HG02763 (cell line): ENCODE measurements at regions not wholly inside any gene's neighbourhood (a gene's known extent, or its start where the extent isn't known, plus 50 kb on each side); places are given as distances from the start of the nearest gene placed in this dataset.
"Not testable (repeated sequence)": the region's sequence is repeated elsewhere in the genome, so short reads cannot be mapped to it uniquely, and the experiment has no call there.

Experiments used
- ATAC-seq: cut with Tn5 transposase; IDR thresholded peaks from one replicate; pipeline ENCODE4 v1.9.1; 2021; ENCODE audit warnings: mild to moderate bottlenecking, moderate library complexity; ENCODE audit not compliant: unreplicated experiment

DNA sequence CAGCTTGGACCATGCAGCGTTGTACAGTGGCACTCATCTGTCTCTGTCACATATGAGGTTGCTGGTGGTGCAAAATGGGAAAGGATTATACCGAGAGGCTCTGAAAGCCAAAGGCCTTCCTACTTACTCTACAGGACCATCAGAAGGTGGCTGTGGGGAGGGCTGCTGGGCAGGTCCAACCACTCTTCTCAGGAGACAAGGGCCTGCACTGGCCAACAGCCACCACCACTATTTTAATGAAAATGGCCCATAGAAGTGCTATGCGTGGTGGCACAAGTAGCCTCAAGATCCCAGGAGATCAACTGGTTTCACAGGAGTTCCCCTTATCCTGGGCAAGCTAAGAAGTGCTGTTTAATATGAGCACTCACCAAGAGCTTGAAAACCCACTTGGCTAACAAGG lies 52.3 kb downstream of the MRPL57 start:
- ATAC-seq: no peak

DNA sequence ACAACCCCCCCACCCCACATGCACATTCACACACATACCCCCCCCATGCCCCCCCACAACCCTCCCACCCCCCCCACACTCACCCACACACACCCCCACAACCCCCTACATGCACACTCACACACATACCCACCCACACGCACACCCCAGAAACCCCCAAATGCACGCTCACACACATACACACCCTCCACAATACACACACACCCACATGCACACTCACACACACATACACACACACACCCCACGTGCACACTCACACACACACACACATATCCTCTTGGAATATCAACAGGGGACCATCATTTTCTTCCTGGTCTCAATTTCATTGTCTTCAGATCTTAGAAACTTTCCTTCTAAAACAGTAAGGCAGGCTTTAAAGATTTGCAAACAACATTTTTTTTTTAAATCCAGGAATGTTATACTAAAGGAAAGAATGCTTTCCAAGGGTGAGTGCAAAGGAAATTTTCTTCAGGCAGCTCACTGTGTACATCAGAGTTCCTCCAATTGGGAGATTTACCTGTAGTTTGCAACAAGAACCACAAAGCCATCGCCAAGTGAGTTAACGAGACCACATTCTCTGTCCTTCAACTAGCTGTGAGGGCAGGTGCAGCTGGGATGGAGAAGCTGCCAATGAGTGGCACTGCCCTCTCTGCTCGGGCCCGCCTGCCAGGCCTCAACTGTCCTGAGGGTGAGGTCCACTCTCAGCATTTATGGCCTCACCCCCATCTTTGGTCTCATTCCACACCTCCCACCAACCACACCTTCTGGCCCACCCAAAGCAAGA lies 53.0 kb downstream of the MRPL57 start:
- ATAC-seq: no peak

DNA sequence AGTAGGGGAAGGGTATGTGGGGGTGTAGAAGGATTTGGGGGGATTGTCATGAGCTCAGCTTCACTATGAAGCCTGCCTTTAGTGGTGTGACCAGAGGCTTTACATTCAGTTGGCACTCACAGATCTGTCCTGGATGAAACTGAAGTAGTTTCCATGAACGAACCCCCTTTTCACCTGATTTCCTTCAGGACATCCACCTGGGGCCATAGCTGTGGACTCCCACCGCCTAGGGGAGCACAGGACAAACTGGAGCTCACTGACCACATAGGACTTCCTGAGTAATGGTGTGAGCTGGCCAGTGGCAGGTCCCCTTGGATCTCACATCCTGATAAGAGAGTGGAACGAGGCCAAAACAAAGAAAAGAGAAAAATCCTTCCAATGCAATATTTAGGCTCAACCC lies 54.1 kb downstream of the MRPL57 start:
- ATAC-seq: no peak

DNA sequence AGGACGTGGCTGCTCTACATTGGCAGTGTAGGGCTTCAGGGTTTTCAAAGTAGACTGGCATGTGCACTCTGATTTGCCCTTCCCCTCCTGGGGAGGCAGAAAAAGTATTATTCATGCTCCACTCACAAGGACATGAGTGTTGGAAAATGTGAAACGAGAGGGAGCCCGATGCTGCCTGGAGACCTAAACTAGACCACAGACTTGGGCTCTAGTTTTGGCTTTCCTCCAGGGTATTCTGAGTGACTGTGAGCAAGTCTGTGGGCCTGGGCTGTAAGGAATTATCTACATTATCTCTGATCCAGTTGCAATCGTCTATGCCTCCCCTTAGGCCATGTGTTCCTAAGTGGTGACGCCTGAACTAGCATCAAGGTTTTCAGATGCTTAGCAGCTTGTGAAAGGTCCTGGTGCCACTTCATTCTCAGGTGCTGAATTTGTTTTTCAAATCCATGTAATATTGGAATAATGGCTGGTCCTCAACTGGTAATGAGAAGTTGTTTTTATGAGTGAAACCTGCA lies 55.0 kb downstream of the MRPL57 start:
- ATAC-seq: no peak

DNA sequence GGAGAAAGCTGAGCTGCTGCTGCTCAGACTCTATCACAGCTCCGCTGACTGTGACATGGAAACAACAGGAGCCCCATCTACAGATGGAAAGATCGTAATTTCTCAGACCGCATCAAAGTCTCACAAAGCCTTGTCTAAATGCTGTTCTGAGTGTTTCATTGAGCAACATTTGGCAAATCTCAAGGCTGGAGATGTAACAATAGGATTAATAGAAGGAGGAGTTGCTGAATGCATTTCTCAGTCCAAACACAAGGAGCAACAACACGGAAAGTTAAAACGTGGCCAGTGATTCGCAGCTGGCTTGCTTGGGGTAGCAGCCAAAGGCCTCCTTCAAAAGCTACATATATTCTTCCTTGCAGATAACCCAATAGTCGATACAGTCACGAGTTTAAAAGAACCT lies 55.7 kb downstream of the MRPL57 start:
- no peak for ATAC-seq

DNA sequence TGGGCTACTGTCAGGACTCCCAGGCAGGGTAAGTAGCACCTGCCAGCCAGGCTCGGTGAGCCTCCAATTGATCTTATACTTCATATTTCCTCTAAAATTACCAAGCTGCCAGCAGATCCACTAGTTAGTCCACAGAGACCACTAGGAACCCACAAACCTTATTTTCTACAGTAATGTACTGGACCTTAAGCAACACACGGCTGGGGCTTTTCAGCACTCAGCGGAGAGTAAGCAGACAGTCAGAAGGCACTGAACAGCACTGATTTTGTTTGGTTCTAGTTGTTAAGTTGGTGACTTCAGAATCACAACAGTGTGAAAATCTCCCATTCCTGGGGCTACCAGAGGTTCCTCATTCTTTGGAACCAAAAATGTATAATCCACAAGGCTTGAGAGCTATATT lies 56.1 kb downstream of the MRPL57 start:
- no peak for ATAC-seq

DNA sequence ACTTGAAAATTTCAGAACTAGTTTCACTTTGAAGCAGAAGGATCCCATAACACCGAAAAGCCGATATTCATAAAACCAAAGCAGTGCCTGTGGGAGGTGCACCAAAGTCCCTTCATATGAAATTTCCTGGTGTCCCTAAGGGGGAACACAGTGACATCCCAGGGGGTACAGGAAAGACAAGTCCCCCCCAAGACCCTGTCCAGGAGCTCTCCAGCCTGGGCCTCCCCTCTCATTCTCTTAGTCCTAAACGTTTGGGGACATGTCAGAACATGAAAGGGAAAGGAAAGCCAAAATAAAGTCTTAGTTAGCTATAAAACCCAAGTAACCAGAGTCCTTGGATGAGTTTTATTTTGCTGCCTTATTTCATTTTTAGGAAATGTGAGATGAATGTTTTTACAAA lies 56.6 kb downstream of the MRPL57 start:
- no peak for ATAC-seq

DNA sequence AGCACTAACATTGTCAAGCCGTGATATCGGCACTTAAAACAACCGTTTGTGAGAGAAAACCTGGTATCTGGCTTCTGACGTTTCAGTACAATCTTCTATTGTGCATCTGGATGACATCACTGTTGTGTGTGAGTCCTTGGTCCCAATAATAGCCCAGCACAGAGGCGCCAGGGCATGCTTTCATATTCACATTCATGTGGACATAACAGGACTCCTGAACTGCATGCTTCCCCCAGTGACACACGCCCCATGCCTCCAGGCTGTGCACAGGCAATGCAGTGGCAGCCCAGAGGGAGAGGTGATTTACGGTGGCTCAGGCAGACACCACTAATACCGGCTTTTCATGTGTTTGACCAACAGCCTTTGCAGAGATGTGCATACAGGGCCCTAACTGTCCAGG lies 58.1 kb downstream of the MRPL57 start:
- no peak for ATAC-seq

DNA sequence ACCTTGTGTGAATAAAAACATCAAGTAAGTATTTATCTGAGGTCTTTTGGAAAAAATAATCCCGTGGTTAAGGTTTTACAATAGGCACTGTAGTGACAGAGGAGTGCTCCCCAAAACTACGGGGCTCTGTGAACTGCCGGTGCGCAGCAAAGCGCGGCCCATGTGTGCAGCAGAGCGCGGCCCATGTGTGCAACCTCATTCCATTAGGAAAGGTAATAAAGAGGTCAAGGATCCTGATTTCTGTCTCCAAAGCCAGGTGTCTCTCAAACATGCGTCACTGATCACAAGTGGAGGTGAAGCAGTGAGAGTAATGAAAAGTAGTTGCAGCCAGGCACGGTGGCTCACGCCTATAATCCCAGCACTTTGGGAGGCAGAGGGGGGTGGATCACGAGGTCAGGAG lies 58.7 kb downstream of the MRPL57 start:
- no peak for ATAC-seq

DNA sequence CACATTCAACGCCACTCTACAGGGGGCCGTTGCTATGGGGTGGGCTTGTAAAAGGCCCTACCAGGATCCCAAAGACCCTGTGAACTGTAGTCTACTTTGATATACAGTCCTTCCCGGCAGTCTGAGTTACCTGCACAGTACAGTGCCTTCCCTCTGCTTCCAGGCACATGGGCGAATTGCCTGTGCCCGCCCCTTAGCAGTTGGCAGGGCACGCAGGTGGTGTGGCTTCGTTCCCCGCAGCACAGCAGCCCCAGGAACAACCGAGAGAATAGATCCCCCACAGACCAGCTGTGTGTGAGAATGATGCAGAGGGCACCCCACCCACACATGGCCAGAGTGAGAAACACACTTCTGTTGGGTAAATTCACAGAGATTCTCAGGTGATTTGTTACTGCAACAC lies 60.6 kb downstream of the MRPL57 start:
- no peak for ATAC-seq

DNA sequence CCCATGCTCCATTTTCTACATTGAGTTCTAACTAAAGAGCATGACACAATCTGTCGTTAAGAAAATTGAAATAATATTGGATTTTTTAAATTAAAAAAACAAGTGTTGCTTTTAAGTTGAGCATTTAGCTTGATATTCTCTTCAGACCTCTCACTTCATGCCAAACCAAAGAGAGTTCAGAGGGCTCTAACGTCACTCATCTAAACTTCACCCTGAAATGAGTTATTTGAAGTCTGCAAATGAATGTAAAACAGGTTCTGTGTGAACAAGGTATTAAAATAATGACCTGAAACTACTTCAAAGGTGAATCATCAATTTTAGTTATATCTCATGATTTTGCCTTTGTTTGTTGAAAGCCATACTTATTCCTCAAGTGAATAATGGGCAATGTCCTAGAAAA lies 61.8 kb downstream of the MRPL57 start:
- ATAC-seq: no peak

DNA sequence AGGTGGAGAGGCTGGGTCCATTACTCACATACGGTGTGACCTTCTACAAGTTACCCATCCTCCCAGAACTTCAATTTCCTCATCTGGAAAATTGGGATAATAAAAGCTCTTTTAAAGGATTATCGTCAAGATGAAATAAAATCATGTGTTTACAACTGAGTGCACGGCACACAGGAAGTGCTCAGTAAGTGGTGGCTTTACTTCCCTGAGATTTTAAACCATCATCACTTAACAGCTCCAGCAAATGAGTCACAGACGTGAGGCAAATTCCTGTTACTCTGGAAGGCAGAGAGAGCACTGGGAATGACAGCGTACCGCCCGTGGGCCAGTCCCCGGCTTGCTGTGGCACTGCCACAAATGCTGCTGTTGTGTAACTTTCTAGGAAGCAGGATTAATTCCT lies 64.1 kb downstream of the MRPL57 start:
- ATAC-seq: no peak

DNA sequence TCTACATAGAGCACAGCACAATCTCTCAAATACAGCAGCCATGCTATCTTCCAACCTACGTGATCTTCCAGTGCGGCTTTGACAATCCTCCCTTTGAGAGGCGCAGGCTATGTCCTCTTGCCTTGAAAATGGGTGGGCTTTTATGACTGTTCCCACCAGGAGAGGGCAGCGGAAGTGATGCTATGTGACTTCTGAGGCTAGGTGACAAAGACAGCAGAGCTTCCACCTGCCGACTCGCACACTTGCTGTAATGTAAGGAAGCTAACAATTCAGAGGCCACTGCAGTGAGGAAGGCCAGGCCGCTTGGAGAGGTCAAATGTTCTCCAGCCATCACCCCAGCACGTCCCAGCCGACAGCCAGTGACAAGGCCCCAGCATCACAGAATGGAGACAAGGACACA lies 65.8 kb downstream of the MRPL57 start:
- no peak for ATAC-seq

DNA sequence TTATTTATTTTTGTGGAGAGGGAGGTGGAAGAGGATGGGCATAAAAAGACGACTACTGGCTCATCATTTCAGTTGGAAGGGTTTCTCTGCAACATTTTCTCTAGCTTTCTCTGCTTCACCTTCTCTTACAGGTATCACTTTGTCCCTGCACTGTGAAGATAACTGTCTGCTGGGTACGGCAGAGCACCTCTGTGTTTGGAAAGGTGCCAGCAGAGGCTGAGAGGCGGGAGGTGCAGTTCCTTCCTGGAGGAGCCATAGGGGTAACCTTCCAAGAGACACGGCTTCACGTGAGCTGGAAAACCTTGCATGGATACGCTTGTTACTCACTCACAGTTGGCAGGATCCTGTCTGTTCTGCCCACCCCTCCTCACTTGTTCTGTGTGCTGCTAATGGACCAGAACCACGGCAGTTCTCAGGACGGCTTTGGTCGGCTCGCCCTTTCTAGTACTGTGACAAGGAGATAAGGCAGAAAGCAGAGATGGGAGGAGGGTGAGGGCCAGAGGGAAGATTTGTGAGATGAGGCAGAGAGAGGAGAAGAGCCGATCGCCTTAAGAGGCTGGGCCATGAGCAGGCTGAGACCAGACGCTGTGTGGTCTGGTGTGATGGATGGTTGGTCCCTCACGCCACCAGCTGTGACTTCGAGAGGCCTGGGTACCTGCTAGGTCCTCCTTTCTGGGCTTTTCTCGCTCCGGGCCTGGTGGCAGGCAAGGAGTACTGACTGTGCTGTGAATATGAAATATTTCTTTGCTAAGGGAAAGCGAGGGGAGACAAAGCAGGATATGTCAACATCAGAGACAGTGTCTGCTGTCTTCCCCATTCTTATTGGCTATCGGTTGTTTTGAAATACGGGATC lies 66.8 kb downstream of the MRPL57 start:
- no peak for ATAC-seq

DNA sequence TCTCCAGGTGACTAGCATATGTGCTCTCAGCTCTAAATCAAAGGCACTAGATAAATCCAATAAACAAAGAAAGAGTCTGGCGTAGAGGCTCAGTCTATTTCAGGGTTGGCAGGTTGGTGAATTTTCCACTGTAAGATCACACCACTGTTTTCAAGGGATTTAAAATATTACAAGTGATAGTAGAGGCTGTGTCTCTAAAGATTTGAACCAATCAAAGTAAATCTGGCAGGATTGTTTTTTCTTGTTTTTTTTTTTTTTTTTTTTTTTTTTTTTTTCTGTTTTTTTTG lies 67.4 kb downstream of the MRPL57 start:
- not testable (repeated sequence) for ATAC-seq

DNA sequence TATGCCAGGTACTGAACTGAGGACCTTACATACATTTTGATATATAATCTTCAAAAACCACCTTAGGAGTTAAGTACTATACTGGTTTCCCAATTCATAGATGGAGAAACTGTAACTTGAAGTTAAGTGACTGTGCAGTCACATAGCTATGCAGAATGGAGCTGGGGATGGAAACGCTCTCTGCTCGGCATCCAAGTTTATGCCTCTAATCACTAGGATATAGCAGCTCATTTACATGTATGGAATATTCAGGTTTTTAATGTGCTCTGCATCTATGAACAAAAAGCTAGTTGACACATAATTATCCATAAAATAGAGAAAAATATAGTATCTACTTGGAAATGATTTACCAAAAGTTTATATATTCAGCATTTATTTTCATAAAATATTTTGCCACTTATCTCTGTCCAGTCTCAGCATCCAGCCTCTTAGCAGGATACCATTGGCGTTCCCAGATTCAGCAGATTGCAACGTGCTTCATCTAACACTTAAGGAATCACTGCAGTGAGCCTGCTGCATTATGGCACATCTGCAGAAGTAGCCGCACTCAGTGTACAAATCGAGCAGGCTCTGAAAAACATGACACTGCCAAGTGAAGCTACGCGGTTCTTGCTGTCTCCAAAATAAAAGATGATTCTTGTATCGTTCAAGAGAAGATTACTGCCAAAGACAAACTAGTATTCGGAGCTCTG lies 70.4 kb downstream of the MRPL57 start:
- no peak for ATAC-seq

DNA sequence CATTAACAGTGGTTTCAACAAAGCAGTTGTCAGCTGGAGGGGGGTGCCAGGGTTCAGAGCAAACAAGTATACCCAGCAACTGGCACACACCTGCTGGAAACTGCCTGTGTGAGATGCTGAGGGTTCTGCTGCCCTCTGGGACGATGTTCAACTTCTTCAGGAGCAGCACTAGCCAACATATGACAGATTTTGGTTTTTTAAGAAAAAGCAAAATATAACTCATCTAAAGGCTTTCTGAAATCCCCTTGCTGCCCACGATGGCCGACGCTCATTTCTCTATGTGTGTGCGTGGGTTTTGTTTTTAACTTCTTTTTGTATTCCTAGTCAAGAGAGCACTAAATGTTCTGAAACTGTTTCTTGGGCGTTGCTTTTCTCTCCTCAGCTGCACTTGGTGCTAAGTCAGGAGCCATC lies 79.9 kb downstream of the MRPL57 start:
- no peak for ATAC-seq

DNA sequence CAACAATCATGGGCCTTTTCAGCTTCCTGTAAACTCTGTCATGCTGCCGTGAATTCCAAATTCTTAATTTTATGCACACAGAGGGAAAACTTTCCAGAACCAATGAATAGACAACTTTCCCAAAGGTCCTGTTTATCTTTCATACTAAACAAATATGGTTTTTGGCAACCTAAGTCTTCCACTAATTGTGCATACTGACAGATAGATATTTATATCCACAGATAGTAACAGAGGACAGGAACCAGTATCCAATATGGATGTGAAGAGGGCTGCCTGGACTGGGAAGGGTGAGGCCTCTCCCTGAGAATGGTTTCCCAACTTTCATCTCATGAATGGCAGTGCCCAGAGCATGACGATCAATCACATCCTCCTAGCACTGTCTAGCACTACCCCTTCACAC lies 80.4 kb downstream of the MRPL57 start:
- ATAC-seq: no peak

DNA sequence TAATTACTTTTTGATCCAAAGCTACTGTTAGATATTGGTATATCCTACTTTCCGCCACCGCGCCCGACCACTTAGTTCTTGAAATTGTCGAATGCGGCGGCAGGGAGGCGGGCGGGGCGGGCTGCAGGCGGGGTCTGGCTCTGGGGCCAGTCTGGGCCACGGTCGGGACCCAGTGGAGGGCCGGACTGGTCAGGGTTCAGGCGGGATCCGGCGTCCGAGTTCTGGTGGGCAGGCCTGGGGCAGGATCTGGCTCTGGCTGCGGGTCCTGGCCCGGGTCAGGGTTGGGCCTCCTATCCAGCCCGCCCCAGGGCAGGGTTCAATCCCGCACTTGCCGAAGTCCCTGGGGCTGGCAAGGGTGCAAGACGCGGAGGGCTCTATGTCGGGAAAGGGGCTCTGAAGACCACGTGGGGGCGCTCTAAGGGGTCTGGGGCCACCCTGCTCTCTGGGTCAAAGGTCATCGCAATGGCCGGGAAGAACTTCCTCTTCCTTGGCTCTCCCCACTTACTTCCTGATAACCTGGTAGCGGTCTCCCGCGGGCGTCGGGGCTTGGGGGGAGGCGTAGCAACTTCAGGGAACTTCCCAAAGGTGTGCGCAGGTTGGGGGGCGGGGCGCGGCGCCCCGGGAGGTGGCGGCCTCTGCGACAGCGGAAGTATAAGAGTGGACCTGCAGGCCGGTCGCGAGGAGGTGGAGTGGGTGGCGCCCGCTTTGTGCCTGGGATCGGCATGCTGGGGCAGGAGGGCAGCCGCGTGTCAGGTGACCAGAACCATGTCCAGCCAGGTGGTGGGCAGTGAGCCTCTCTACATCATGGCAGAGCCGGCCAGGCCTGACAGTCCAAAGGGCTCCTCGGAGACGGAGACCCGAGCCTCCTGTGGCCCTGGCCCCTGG lies 83.4 kb downstream of the MRPL57 start:
- no peak for ATAC-seq

DNA sequence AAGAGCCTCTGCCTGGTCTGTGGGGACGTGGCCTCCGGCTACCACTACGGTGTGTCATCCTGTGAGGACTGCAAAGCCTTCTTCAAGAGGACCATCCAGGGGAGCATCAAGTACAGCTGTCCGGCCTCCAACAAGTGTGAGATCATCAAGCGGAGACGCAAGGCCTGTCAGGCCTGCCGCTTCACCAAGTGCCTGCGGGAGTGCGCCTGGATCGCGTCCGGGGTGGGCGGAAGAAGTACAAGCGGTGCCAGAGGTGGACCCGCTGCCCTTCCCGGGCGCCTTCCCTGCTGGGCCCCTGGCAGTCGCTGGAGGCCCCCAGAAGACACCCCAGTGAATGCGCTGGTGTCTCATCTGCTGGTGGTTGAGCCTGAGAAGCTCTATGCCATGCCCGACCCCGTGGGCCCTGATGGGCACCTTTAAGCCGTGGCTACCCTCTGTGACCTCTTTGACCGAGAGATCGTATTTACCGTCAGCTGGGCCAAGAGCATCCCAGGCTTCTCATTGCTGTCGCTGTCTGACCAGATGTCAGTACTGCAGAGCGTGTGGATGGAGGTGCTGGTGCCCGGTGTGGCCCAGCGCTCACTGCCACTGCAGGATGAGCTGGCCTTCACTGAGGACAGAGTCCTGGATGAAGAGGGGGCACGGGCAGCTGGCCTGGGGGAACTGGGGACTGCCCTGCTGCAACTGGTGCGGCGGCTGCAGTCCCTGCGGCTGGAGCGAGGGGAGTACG lies 84.3 kb downstream of the MRPL57 start:
- not testable (repeated sequence) for ATAC-seq
